Fibroblast of skin of scalp (primary cell): ENCODE measurements at regions not wholly inside any gene's neighbourhood (a gene's known extent, or its start where the extent isn't known, plus 50 kb on each side); places are given as distances from the start of the nearest gene placed in this dataset.
"Not testable (repeated sequence)": the region's sequence is repeated elsewhere in the genome, so short reads cannot be mapped to it uniquely, and the experiment has no call there.

Experiments
- DNase-seq: peaks from one replicate; pipeline ENCODE4 v3.0.0-alpha.2; 2013

GRCh38 chr20:43836790-43837189 lies 77.9 kb upstream of the TOX2 start:
- no peak for DNase-seq

GRCh38 chr20:43835944-43836508 lies 78.6 kb upstream of the TOX2 start:
- DNase-seq: no peak

- DNase-seq: no peak
These were observed 80.9 kb upstream of the TOX2 start for GRCh38 chr20:43833511-43834395.

- no peak for DNase-seq
These were observed 81.7 kb upstream of the TOX2 start for GRCh38 chr20:43832961-43833360.

GRCh38 chr20:43832096-43832816 lies 82.4 kb upstream of the TOX2 start:
- DNase-seq: no peak

GRCh38 chr20:43831481-43832065 lies 83.1 kb upstream of the TOX2 start:
- DNase-seq: no peak

GRCh38 chr20:43830883-43831282 lies 83.8 kb upstream of the TOX2 start:
- no peak for DNase-seq

- no peak for DNase-seq
These were observed 84.5 kb upstream of the TOX2 start for GRCh38 chr20:43829951-43830690.

GRCh38 chr20:43827940-43828562 lies 86.6 kb upstream of the TOX2 start:
- DNase-seq: no peak

- DNase-seq: not testable (repeated sequence)
These were observed 87.7 kb upstream of the TOX2 start for GRCh38 chr20:43826943-43827342.

- DNase-seq: no peak
These were observed 89.1 kb upstream of the TOX2 start for GRCh38 chr20:43825581-43825980.

- no peak for DNase-seq
These were observed 89.6 kb upstream of the TOX2 start for GRCh38 chr20:43825051-43825402.

GRCh38 chr20:43824309-43825050 lies 90.2 kb upstream of the TOX2 start:
- peak; percentile 13 for DNase-seq

- DNase-seq: no peak
These were observed 92.9 kb upstream of the TOX2 start for GRCh38 chr20:43821795-43822194.

- DNase-seq: no peak
These were observed 93.8 kb upstream of the TOX2 start for GRCh38 chr20:43820731-43821330.

GRCh38 chr20:43812216-43812615 lies 85.4 kb upstream of the GTSF1L start:
- DNase-seq: no peak

GRCh38 chr20:43809206-43809819 lies 82.5 kb upstream of the GTSF1L start:
- no peak for DNase-seq

GRCh38 chr20:43804781-43805180 lies 78.0 kb upstream of the GTSF1L start:
- DNase-seq: no peak

GRCh38 chr20:43803276-43803675 lies 76.5 kb upstream of the GTSF1L start:
- DNase-seq: no peak

GRCh38 chr20:43800186-43800585 lies 73.4 kb upstream of the GTSF1L start:
- DNase-seq: no peak
